HCT116 (cell line): ENCODE measurements at regions not wholly inside any gene's neighbourhood (a gene's known extent, or its start where the extent isn't known, plus 50 kb on each side); places are given as distances from the start of the nearest gene placed in this dataset.

Experiments
- ATAC-seq: fragments of 200-7000 bp; cut with Tn5 transposase; 2 replicates; pipeline ENCODE4 v1.9.1; 2020; ENCODE audit warnings: mild to moderate bottlenecking, moderate library complexity
- BruUV-seq: library from RNA; stranded (reverse); fragments of 400-500 nt; replicated peaks from 2 replicates; lab custom pipeline; 2021; lab: Mats Ljungman, UMichigan
- CTCF ChIA-PET: fragments of 300-600 bp; sonication (Branson Sonifier 250); formaldehyde crosslinking; loops from one replicate; lab custom pipeline; 2021; ENCODE audit warnings: antibody characterized with exemption; lab: Charles Lee
- POLR2A ChIA-PET: fragments of 300-600, 350-600 bp; sonication (Branson Sonifier 250); formaldehyde crosslinking; loops from one replicate; lab custom pipeline; 2021; ENCODE audit warnings: antibody characterized with exemption; lab: Charles Lee
- RAD21 ChIA-PET, 2 experiments: fragments of 300-600 bp; sonication (Branson Sonifier 250); formaldehyde crosslinking; loops; one replicate each; lab custom pipeline; 2023; ENCODE audit warnings: low total read pairs in 2 of 2; ENCODE audit not compliant: uncharacterized antibody in 2 of 2, unreplicated experiment in 2 of 2, low non-redundant PET in 1 of 2; lab: Charles Lee
- DNase-seq: peaks from one replicate; pipeline ENCODE4 v3.0.0-alpha.2; 2010; ENCODE audit warnings: low read depth, low spot score
- H2AFZ ChIP-seq: fragments of 200-600 bp; shearing (Covaris generic), sonication (generic); 2 replicates; pipeline ENCODE4 v1.6.1; 2017; ENCODE audit warnings: low read depth, mixed run types, mixed read lengths, antibody characterized with exemption, low read length; ENCODE audit not compliant: poor library complexity, severe bottlenecking
- H3K27ac ChIP-seq: 2 replicates; pipeline ENCODE4 v1.5.1; 2012; ENCODE audit warnings: low read depth, low read length
- H3K27me3 ChIP-seq: fragments of 200-600 bp; sonication (generic); 2 replicates; pipeline ENCODE4 v1.6.1; 2016; ENCODE audit warnings: mixed run types, low read length, mixed read lengths; ENCODE audit not compliant: insufficient read depth
- H3K36me3 ChIP-seq, 2 experiments: fragments of 200-500 bp in 1 of 2; fragments of 200-600 bp in 1 of 2; sonication (Bioruptor generic) in 1 of 2; sonication (generic) in 1 of 2; 2 replicates each; pipeline versions ENCODE4 v1.5.1 to v1.6.1; 2014 to 2016; ENCODE audit warnings: low read length in 2 of 2, inconsistent platforms in 1 of 2, mixed read lengths in 1 of 2, mixed run types in 1 of 2; ENCODE audit not compliant: insufficient read depth in 2 of 2, control insufficient read depth in 1 of 2
- H3K4me1 ChIP-seq, 2 experiments: fragments of 200-600 bp in 1 of 2; sonication (generic) in 1 of 2; 2 replicates each; pipeline versions ENCODE4 v1.5.1 to v1.6.1; 2012 to 2017; ENCODE audit warnings: low read length in 2 of 2, inconsistent platforms in 1 of 2, mild to moderate bottlenecking in 1 of 2, mixed read lengths in 1 of 2, mixed run types in 1 of 2, moderate library complexity in 1 of 2; ENCODE audit not compliant: insufficient read depth in 2 of 2, control insufficient read depth in 1 of 2
- H3K4me2 ChIP-seq: fragments of 200-600 bp; sonication (generic); 2 replicates; pipeline ENCODE4 v1.6.1; 2017; ENCODE audit warnings: mixed run types, low read length, mixed read lengths
- H3K4me3 ChIP-seq, 2 experiments: fragments of 200-600 bp in 1 of 2; sonication (generic) in 1 of 2; replicated peaks in 1 of 2; 2 replicates each; pipeline ENCODE4 v1.5.1; 2011 to 2016; ENCODE audit warnings: low read length in 2 of 2, control low read depth in 1 of 2, low read depth in 1 of 2, mild to moderate bottlenecking in 1 of 2, mixed read lengths in 1 of 2, mixed run types in 1 of 2
- H3K79me2 ChIP-seq: fragments of 200-600 bp; sonication (generic); 2 replicates; pipeline ENCODE4 v1.6.1; 2017; ENCODE audit warnings: mild to moderate bottlenecking, mixed run types, low read length, moderate library complexity, mixed read lengths; ENCODE audit not compliant: insufficient read depth
- H3K9ac ChIP-seq: fragments of 200-600 bp; sonication (generic); 2 replicates; pipeline ENCODE4 v1.6.1; 2016; ENCODE audit warnings: low read length, mixed read lengths
- H3K9me2 ChIP-seq: fragments of 200-600 bp; sonication (generic), shearing (Covaris generic); 2 replicates; pipeline ENCODE4 v1.6.1; 2017; ENCODE audit warnings: mixed run types, mild to moderate bottlenecking, moderate library complexity; ENCODE audit not compliant: insufficient read depth
- H3K9me3 ChIP-seq, 2 experiments: fragments of 200-500 bp in 1 of 2; fragments of 200-600 bp in 1 of 2; sonication (Bioruptor generic) in 1 of 2; sonication (generic) in 1 of 2; 2 replicates each; pipeline ENCODE4 v1.6.1; 2014 to 2017; ENCODE audit warnings: low read length in 2 of 2, mixed read lengths in 2 of 2, inconsistent platforms in 1 of 2, low read depth in 1 of 2, mild to moderate bottlenecking in 1 of 2, mixed run types in 1 of 2, moderate library complexity in 1 of 2; ENCODE audit not compliant: control insufficient read depth in 1 of 2, insufficient read depth in 1 of 2
- H4K20me1 ChIP-seq: fragments of 200-600 bp; sonication (generic), shearing (Covaris generic); 2 replicates; pipeline ENCODE4 v1.6.1; 2017; ENCODE audit warnings: mixed run types, mild to moderate bottlenecking, moderate library complexity; ENCODE audit not compliant: insufficient read depth
- ATF3 ChIP-seq: IDR thresholded peaks from 2 replicates; pipeline ENCODE4 v1.6.1; 2012
- CBX3 ChIP-seq: IDR thresholded peaks from 2 replicates; pipeline ENCODE4 v1.6.1; 2012; ENCODE audit warnings: low read depth
- CEBPB ChIP-seq: IDR thresholded peaks from 2 replicates; pipeline ENCODE4 v1.6.1; 2012; ENCODE audit warnings: low read depth
- CTCF ChIP-seq, 3 experiments: fragments of 200-600 bp in 1 of 3; sonication (generic) in 1 of 3; IDR thresholded peaks in 2 of 3; conservative IDR thresholded peaks in 1 of 3; 2 replicates each; pipeline ENCODE4 v1.5.1; 2012 to 2017; ENCODE audit warnings: low read depth in 2 of 3, low read length in 2 of 3, antibody characterized with exemption in 1 of 3, borderline replicate concordance in 1 of 3, control low read depth in 1 of 3, mild to moderate bottlenecking in 1 of 3, mixed read lengths in 1 of 3, mixed run types in 1 of 3, moderate library complexity in 1 of 3; ENCODE audit not compliant: insufficient read depth in 1 of 3
- EGR1 ChIP-seq: IDR thresholded peaks from 2 replicates; pipeline ENCODE4 v1.6.1; 2012; ENCODE audit warnings: low read depth
- ELF1 ChIP-seq: IDR thresholded peaks from 2 replicates; pipeline ENCODE4 v1.6.1; 2012; ENCODE audit warnings: low read depth, borderline replicate concordance
- EZH2 ChIP-seq: fragments of 200-600 bp; sonication (generic); IDR thresholded peaks from 2 replicates; pipeline ENCODE4 v1.6.1; 2017; ENCODE audit warnings: antibody characterized with exemption, mixed run types
- EZH2phosphoT487 ChIP-seq: fragments of 200-600 bp; IDR thresholded peaks from 2 replicates; pipeline ENCODE4 v1.6.1; 2018; ENCODE audit warnings: antibody characterized with exemption, borderline replicate concordance
- FOSL1 ChIP-seq: IDR thresholded peaks from 2 replicates; pipeline ENCODE4 v1.6.1; 2012; ENCODE audit warnings: low read depth
- POLR2A ChIP-seq: IDR thresholded peaks from 2 replicates; pipeline ENCODE4 v1.7.0; 2011; ENCODE audit warnings: borderline replicate concordance; ENCODE audit not compliant: insufficient read depth, insufficient read length; ENCODE audit errors: extremely low read depth
- REST ChIP-seq: IDR thresholded peaks from 2 replicates; pipeline ENCODE4 v1.6.1; 2012; ENCODE audit warnings: low read depth
- SP1 ChIP-seq: IDR thresholded peaks from 2 replicates; pipeline ENCODE4 v1.6.1; 2012; ENCODE audit warnings: low read depth
- TCF7L2 ChIP-seq: IDR thresholded peaks from 2 replicates; pipeline ENCODE4 v1.7.0; 2011; ENCODE audit warnings: borderline replicate concordance, inconsistent platforms; ENCODE audit not compliant: insufficient read depth, insufficient read length; ENCODE audit errors: extremely low read depth
- YY1 ChIP-seq: IDR thresholded peaks from 2 replicates; pipeline ENCODE4 v1.6.1; 2011; ENCODE audit warnings: low read length, low read depth, moderate library complexity, mild to moderate bottlenecking; ENCODE audit not compliant: insufficient replicate concordance; ENCODE audit errors: extremely low read depth
- ZNF274 ChIP-seq: fragments of 200-500 bp; sonication (Bioruptor generic); IDR thresholded peaks from 2 replicates; pipeline ENCODE4 v1.6.1; 2014; ENCODE audit warnings: mild to moderate bottlenecking, low read depth, low read length, inconsistent platforms
- intact Hi-C: fragments of 100-400 bp; cut with micrococcal nuclease; formaldehyde crosslinking; loops from 2 replicates; pipeline ENCODE4 v1.10.0; 2022

- TF ChIP-seq CTCF (IDR thresholded peaks at IDR 0.05 in 2 of 3, conservative IDR thresholded peaks at IDR 0.05 in 1 of 3; ENCODE audit: borderline replicate concordance in 1 of 3, insufficient read depth in 1 of 3, low read depth in 2 of 3, low read length in 2 of 3), result no peak
- TF ChIP-seq EGR1, result no peak
- no peak for TF ChIP-seq CBX3
Measured at GRCh38 chr3:148147903-148148302, 549.8 kb upstream of the AGTR1 start (continued).

GRCh38 chr3:148149556-148149955 is 548.1 kb upstream of the AGTR1 start:
- no peak for TF ChIP-seq ATF3
- TF ChIP-seq FOSL1, result no peak
- no peak for TF ChIP-seq CTCF (IDR thresholded peaks at IDR 0.05 in 2 of 3, conservative IDR thresholded peaks at IDR 0.05 in 1 of 3; ENCODE audit: borderline replicate concordance in 1 of 3, insufficient read depth in 1 of 3, low read depth in 2 of 3, low read length in 2 of 3)
- no peak for TF ChIP-seq ZNF274
- TF ChIP-seq EZH2phosphoT487, result no peak
- no peak for TF ChIP-seq TCF7L2
- TF ChIP-seq REST, result no peak
- TF ChIP-seq YY1, result no peak
- TF ChIP-seq EGR1, result no peak
- TF ChIP-seq ELF1, result no peak
- no peak for TF ChIP-seq POLR2A
- no peak for TF ChIP-seq CEBPB
- TF ChIP-seq SP1, result no peak
- no peak for TF ChIP-seq EZH2
- Histone ChIP-seq H3K27ac (no peak overlapping the region), H3K27me3 (no peaks in the 10 kb centered on the region), H3K79me2 (no peaks in the 10 kb centered on the region), H3K9me3 (no peaks in the 10 kb centered on the region), H2AFZ (no peak overlapping the region), H3K4me1 (no peaks in the 10 kb centered on the region), H3K9ac (no peak overlapping the region), H3K4me3 (no peak overlapping the region), H4K20me1 (no peaks in the 10 kb centered on the region), H3K4me2 (no peak overlapping the region), H3K36me3 (no peaks in the 10 kb centered on the region), H3K9me2 (no peaks in the 10 kb centered on the region)
- RAD21 ChIA-PET, result no interaction called here
- DNase-seq (no peak), ATAC-seq (no peak)
- CTCF ChIA-PET, result no interaction called here
- BruUV-seq, result no TSS peak
- intact Hi-C loops, result no loop called here
- POLR2A ChIA-PET, result no interaction called here
